GM23338 (cell line): ENCODE measurements at regions not wholly inside any gene's neighbourhood (a gene's known extent, or its start where the extent isn't known, plus 50 kb on each side); places are given as distances from the start of the nearest gene placed in this dataset.

Experiments
- CTCF ChIP-seq, 2 experiments: fragments of 200-600 bp in 1 of 2; sonication (generic) in 1 of 2; conservative IDR thresholded peaks; 2 replicates each; pipeline versions ENCODE4 v1.5.1 to v1.6.1; 2016 to 2017; ENCODE audit warnings: antibody characterized with exemption in 2 of 2, low read depth in 2 of 2, mild to moderate bottlenecking in 2 of 2, moderate library complexity in 1 of 2
- NANOG ChIP-seq: IDR thresholded peaks from 2 replicates; pipeline ENCODE4 v1.6.1; 2016; ENCODE audit warnings: antibody characterized with exemption, borderline replicate concordance

GRCh38 chr4:41878991-41879491, 56.2 kb upstream of the TMEM33 start:
- TF ChIP-seq CTCF (conservative IDR thresholded peaks at IDR 0.05; ENCODE audit: low read depth in 2 of 2), result no peak
- TF ChIP-seq NANOG, result no peak
